GM23338 (cell line): ENCODE measurements at regions not wholly inside any gene's neighbourhood (a gene's known extent, or its start where the extent isn't known, plus 50 kb on each side); places are given as distances from the start of the nearest gene placed in this dataset.

Source experiments
- ATAC-seq: fragments of 200-7000 bp; cut with Tn5 transposase; 3 replicates; pipeline ENCODE4 v1.9.1; 2020
- DNase-seq: peaks from one replicate; pipeline ENCODE4 v3.0.0-alpha.2; 2015; ENCODE audit warnings: low spot score
- H2AFZ ChIP-seq: fragments of 200-600 bp; sonication (generic); 2 replicates; pipeline ENCODE4 v1.8.0; 2016; ENCODE audit warnings: antibody characterized with exemption, mild to moderate bottlenecking, moderate library complexity
- H3F3A ChIP-seq: fragments of 200-600 bp; sonication (generic); replicated peaks from 2 replicates; pipeline ENCODE4 v1.8.0; 2017; ENCODE audit warnings: antibody characterized with exemption, mixed run types, low read depth
- H3K27ac ChIP-seq: fragments of 200-600 bp; sonication (generic); 2 replicates; pipeline ENCODE4 v1.6.1; 2016; ENCODE audit warnings: low read depth
- H3K27me3 ChIP-seq: fragments of 200-600 bp; sonication (generic); 2 replicates; pipeline ENCODE4 v1.8.0; 2016; ENCODE audit warnings: mild to moderate bottlenecking, mixed run types, moderate library complexity; ENCODE audit not compliant: insufficient read depth
- H3K36me3 ChIP-seq: fragments of 200-600 bp; sonication (generic); 2 replicates; pipeline ENCODE4 v1.8.0; 2016; ENCODE audit warnings: mild to moderate bottlenecking; ENCODE audit not compliant: insufficient read depth
- H3K4me1 ChIP-seq: fragments of 200-600 bp; sonication (generic); 2 replicates; pipeline ENCODE4 v1.8.0; 2016; ENCODE audit warnings: mild to moderate bottlenecking, moderate library complexity; ENCODE audit not compliant: insufficient read depth
- H3K4me2 ChIP-seq: fragments of 200-600 bp; sonication (generic); 2 replicates; pipeline ENCODE4 v1.7.1; 2017; ENCODE audit warnings: mixed run types
- H3K4me3 ChIP-seq: fragments of 200-600 bp; sonication (generic); 2 replicates; pipeline ENCODE4 v1.6.1; 2016; ENCODE audit warnings: mixed run types
- H3K79me2 ChIP-seq: fragments of 200-600 bp; sonication (generic); replicated peaks from 2 replicates; pipeline ENCODE4 v1.8.0; 2017; ENCODE audit warnings: mild to moderate bottlenecking; ENCODE audit not compliant: insufficient read depth
- H3K9me2 ChIP-seq: fragments of 200-600 bp; sonication (generic); 2 replicates; pipeline ENCODE4 v1.8.0; 2017; ENCODE audit not compliant: insufficient read depth
- H4K20me1 ChIP-seq: fragments of 200-600 bp; sonication (generic); replicated peaks from 2 replicates; pipeline ENCODE4 v1.8.0; 2017; ENCODE audit warnings: mild to moderate bottlenecking; ENCODE audit not compliant: insufficient read depth
- H3K27ac Mint-ChIP-seq: 2 replicates; pipeline ENCODE4 v1.8.0; 2020; ENCODE audit warnings: inconsistent platforms, mild to moderate bottlenecking, moderate library complexity, mixed read lengths
- H3K27me3 Mint-ChIP-seq: 3 replicates; pipeline ENCODE4 v1.8.0; 2022; ENCODE audit warnings: low read depth, mild to moderate bottlenecking, moderate library complexity, mixed read lengths, inconsistent platforms; ENCODE audit not compliant: insufficient read depth, poor library complexity
- H3K36me3 Mint-ChIP-seq: 3 replicates; pipeline ENCODE4 v1.8.0; 2021; ENCODE audit warnings: low read depth, mild to moderate bottlenecking, inconsistent platforms, moderate library complexity, mixed read lengths
- H3K4me1 Mint-ChIP-seq: 3 replicates; pipeline ENCODE4 v1.8.0; 2020; ENCODE audit warnings: mild to moderate bottlenecking, inconsistent platforms, mixed read lengths
- H3K4me3 Mint-ChIP-seq: 3 replicates; pipeline ENCODE4 v1.8.0; 2021; ENCODE audit warnings: moderate library complexity, mild to moderate bottlenecking, inconsistent platforms, mixed read lengths
- H3K9me3 Mint-ChIP-seq: 3 replicates; pipeline ENCODE4 v1.8.0; 2020; ENCODE audit warnings: moderate library complexity, mild to moderate bottlenecking, inconsistent platforms, mixed read lengths
- CREB1 ChIP-seq: fragments of 250-450 bp; sonication (Bioruptor Pico); IDR thresholded peaks from 2 replicates; pipeline ENCODE4 v1.5.0; 2020; ENCODE audit warnings: low read depth, mild to moderate bottlenecking, moderate library complexity
- ETS1 ChIP-seq: IDR thresholded peaks from 2 replicates; pipeline ENCODE4 v1.6.1; 2016; ENCODE audit warnings: antibody characterized with exemption
- NANOG ChIP-seq: IDR thresholded peaks from 2 replicates; pipeline ENCODE4 v1.6.1; 2016; ENCODE audit warnings: antibody characterized with exemption, borderline replicate concordance
- POLR2AphosphoS5 ChIP-seq: IDR thresholded peaks from 2 replicates; pipeline ENCODE4 v1.6.1; 2016; ENCODE audit warnings: antibody characterized with exemption, low read depth
- STAT1 ChIP-seq: IDR thresholded peaks from one replicate; pipeline ENCODE4 v1.6.1; 2016; ENCODE audit warnings: antibody characterized with exemption; ENCODE audit not compliant: unreplicated experiment
- ZNF114 ChIP-seq: fragments of 250-450 bp; sonication (Bioruptor Pico); IDR thresholded peaks from 2 replicates; pipeline ENCODE4 v1.5.0; 2020; ENCODE audit warnings: mild to moderate bottlenecking, moderate library complexity
- ZNF331 ChIP-seq: fragments of 250-450 bp; sonication (Bioruptor Pico); IDR thresholded peaks from 2 replicates; pipeline ENCODE4 v1.5.0; 2020; ENCODE audit warnings: low read depth, mild to moderate bottlenecking, moderate library complexity
- TF ChIP-seq, protein P1 (sequence below): fragments of 250-450 bp; sonication (Bioruptor Pico); IDR thresholded peaks from 2 replicates; pipeline ENCODE4 v1.5.0; 2020; ENCODE audit warnings: mild to moderate bottlenecking, moderate library complexity

GRCh38 chr21:35111321-35111930, 62.3 kb upstream of the RUNX1 start:
- ATAC-seq (no peak), DNase-seq (no peak)
- Mint-ChIP-seq H3K4me3 (no peak overlapping the region), H3K27me3 (no peaks in the 10 kb centered on the region), H3K27ac (no peak overlapping the region), H3K9me3 (no peaks in the 10 kb centered on the region), H3K36me3 (no peaks in the 10 kb centered on the region), H3K4me1 (no peaks in the 10 kb centered on the region)
- no peak overlapping the region for H3K27ac ChIP-seq
- H3K9me2 ChIP-seq: no peaks in the 10 kb centered on the region
- H3K4me1 ChIP-seq: no peaks in the 10 kb centered on the region
- H3K36me3 ChIP-seq: no peaks in the 10 kb centered on the region
- no peaks in the 10 kb centered on the region for H3K79me2 ChIP-seq
- no peaks in the 10 kb centered on the region for H3K27me3 ChIP-seq
- H2AFZ ChIP-seq: no peak overlapping the region
- no peak overlapping the region for H3K4me3 ChIP-seq
- TF ChIP-seq CREB1 (CRISPR knock-in tag) (no peak), NANOG (no peak), ZNF114 (CRISPR knock-in tag) (no peak), ZNF331 (CRISPR knock-in tag) (no peak), STAT1 (no peak), ETS1 (no peak)
- no peaks in the 10 kb centered on the region for H4K20me1 ChIP-seq
- H3K4me2 ChIP-seq: no peak overlapping the region
- no peaks in the 10 kb centered on the region for H3F3A ChIP-seq

DNA sequence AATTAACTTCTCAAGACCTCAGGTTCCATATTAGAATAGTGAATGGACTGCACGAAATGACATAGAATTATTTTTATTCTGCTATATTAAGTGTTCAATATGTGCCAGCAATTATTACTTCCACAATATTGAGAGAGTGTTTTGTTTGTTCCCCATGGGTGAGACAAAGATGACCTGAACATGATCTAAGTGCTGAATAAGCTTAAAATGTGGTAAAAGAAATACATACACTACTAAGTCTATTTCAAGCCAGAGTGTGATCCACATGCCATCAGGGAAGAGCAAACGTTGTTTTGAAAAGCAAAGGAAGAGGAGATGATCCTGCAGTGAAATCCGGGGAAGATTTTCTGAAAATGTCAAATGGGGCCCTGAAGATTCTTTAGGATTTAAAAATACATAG, 59.8 kb upstream of the RUNX1 start:
- Histone ChIP-seq H3K4me2 (no peak overlapping the region), H4K20me1 (no peaks in the 10 kb centered on the region), H3K9me2 (no peaks in the 10 kb centered on the region; the same call in 1 of the 2 replicates), H3K27me3 (no peaks in the 10 kb centered on the region), H3F3A (no peaks in the 10 kb centered on the region), H3K79me2 (no peaks in the 10 kb centered on the region), H3K4me3 (no peak overlapping the region), H3K4me1 (no peaks in the 10 kb centered on the region), H3K27ac (no peak overlapping the region), H2AFZ (no peak overlapping the region), H3K36me3 (no peaks in the 10 kb centered on the region)
- Mint-ChIP-seq H3K4me1 (no peaks in the 10 kb centered on the region), H3K9me3 (no peaks in the 10 kb centered on the region), H3K4me3 (no peak overlapping the region), H3K36me3 (no peaks in the 10 kb centered on the region), H3K27me3 (no peaks in the 10 kb centered on the region), H3K27ac (no peak overlapping the region)
- TF ChIP-seq ZNF114 (CRISPR knock-in tag): no peak
- DNase-seq: no peak
- no peak for ATAC-seq

GRCh38 chr21:35107520-35107919, 58.4 kb upstream of the RUNX1 start:
- Histone ChIP-seq H3F3A (no peaks in the 10 kb centered on the region), H3K4me2 (no peak overlapping the region), H3K4me3 (no peak overlapping the region), H3K79me2 (no peaks in the 10 kb centered on the region), H3K9me2 (peaks cover 1% of the 10 kb centered on the region; the same call in 1 of the 2 replicates), H2AFZ (no peak overlapping the region), H3K4me1 (no peaks in the 10 kb centered on the region), H3K27ac (no peak overlapping the region), H3K27me3 (no peaks in the 10 kb centered on the region), H3K36me3 (no peaks in the 10 kb centered on the region), H4K20me1 (no peaks in the 10 kb centered on the region)
- H3K4me3 Mint-ChIP-seq: no peak overlapping the region
- ATAC-seq: no peak
- no peaks in the 10 kb centered on the region for H3K4me1 Mint-ChIP-seq
- no peak overlapping the region for H3K27ac Mint-ChIP-seq
- no peaks in the 10 kb centered on the region for H3K36me3 Mint-ChIP-seq
- no peaks in the 10 kb centered on the region for H3K9me3 Mint-ChIP-seq
- DNase-seq: no peak
- H3K27me3 Mint-ChIP-seq: no peaks in the 10 kb centered on the region
- TF ChIP-seq POLR2AphosphoS5 (no peak), NANOG (no peak)
- TF ChIP-seq, protein P1, sequence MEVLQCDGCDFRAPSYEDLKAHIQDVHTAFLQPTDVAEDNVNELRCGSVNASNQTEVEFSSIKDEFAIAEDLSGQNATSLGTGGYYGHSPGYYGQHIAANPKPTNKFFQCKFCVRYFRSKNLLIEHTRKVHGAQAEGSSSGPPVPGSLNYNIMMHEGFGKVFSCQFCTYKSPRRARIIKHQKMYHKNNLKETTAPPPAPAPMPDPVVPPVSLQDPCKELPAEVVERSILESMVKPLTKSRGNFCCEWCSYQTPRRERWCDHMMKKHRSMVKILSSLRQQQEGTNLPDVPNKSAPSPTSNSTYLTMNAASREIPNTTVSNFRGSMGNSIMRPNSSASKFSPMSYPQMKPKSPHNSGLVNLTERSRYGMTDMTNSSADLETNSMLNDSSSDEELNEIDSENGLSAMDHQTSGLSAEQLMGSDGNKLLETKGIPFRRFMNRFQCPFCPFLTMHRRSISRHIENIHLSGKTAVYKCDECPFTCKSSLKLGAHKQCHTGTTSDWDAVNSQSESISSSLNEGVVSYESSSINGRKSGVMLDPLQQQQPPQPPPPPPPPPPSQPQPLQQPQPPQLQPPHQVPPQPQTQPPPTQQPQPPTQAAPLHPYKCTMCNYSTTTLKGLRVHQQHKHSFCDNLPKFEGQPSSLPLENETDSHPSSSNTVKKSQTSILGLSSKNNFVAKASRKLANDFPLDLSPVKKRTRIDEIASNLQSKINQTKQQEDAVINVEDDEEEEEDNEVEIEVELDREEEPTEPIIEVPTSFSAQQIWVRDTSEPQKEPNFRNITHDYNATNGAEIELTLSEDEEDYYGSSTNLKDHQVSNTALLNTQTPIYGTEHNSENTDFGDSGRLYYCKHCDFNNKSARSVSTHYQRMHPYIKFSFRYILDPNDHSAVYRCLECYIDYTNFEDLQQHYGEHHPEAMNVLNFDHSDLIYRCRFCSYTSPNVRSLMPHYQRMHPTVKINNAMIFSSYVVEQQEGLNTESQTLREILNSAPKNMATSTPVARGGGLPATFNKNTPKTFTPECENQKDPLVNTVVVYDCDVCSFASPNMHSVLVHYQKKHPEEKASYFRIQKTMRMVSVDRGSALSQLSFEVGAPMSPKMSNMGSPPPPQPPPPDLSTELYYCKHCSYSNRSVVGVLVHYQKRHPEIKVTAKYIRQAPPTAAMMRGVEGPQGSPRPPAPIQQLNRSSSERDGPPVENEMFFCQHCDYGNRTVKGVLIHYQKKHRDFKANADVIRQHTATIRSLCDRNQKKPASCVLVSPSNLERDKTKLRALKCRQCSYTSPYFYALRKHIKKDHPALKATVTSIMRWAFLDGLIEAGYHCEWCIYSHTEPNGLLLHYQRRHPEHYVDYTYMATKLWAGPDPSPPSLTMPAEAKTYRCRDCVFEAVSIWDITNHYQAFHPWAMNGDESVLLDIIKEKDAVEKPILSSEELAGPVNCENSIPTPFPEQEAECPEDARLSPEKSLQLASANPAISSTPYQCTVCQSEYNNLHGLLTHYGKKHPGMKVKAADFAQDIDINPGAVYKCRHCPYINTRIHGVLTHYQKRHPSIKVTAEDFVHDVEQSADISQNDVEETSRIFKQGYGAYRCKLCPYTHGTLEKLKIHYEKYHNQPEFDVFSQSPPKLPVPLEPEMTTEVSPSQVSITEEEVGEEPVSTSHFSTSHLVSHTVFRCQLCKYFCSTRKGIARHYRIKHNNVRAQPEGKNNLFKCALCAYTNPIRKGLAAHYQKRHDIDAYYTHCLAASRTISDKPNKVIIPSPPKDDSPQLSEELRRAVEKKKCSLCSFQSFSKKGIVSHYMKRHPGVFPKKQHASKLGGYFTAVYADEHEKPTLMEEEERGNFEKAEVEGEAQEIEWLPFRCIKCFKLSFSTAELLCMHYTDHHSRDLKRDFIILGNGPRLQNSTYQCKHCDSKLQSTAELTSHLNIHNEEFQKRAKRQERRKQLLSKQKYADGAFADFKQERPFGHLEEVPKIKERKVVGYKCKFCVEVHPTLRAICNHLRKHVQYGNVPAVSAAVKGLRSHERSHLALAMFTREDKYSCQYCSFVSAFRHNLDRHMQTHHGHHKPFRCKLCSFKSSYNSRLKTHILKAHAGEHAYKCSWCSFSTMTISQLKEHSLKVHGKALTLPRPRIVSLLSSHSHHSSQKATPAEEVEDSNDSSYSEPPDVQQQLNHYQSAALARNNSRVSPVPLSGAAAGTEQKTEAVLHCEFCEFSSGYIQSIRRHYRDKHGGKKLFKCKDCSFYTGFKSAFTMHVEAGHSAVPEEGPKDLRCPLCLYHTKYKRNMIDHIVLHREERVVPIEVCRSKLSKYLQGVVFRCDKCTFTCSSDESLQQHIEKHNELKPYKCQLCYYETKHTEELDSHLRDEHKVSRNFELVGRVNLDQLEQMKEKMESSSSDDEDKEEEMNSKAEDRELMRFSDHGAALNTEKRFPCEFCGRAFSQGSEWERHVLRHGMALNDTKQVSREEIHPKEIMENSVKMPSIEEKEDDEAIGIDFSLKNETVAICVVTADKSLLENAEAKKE (CRISPR knock-in tag): no peak
